Activated CD4-positive, alpha-beta memory T cell treated with anti-CD3 and anti-CD28 coated beads for 36 hours (primary cell): ENCODE measurements at regions not wholly inside any gene's neighbourhood (a gene's known extent, or its start where the extent isn't known, plus 50 kb on each side); places are given as distances from the start of the nearest gene placed in this dataset.
"Not testable (repeated sequence)": the region's sequence is repeated elsewhere in the genome, so short reads cannot be mapped to it uniquely, and the experiment has no call there.

Experiments used
- CTCF ChIA-PET: fragments of 350-600 bp; sonication (Branson Sonifier 250); formaldehyde crosslinking; loops from one replicate; lab custom pipeline; 2021; ENCODE audit warnings: antibody characterized with exemption, inconsistent platforms; lab: Charles Lee
- POLR2A ChIA-PET: fragments of 350-600 bp; sonication (Branson Sonifier 250); formaldehyde crosslinking; loops from one replicate; lab custom pipeline; 2021; ENCODE audit warnings: antibody characterized with exemption; lab: Charles Lee
- DNase-seq: peaks from one replicate; pipeline ENCODE4 v3.0.0-alpha.2; 2020
- H3K27ac Mint-ChIP-seq: one replicate; pipeline ENCODE4 v1.8.0; 2021; ENCODE audit warnings: mixed read lengths
- H3K27me3 Mint-ChIP-seq: one replicate; pipeline ENCODE4 v1.8.0; 2021; ENCODE audit warnings: mixed read lengths
- H3K36me3 Mint-ChIP-seq: one replicate; pipeline ENCODE4 v1.8.0; 2021; ENCODE audit warnings: mixed read lengths
- H3K4me1 Mint-ChIP-seq: one replicate; pipeline ENCODE4 v1.8.0; 2021; ENCODE audit warnings: low read depth, mixed read lengths
- H3K4me3 Mint-ChIP-seq: one replicate; pipeline ENCODE4 v1.8.0; 2021; ENCODE audit warnings: mild to moderate bottlenecking, mixed read lengths
- H3K9me3 Mint-ChIP-seq: one replicate; pipeline ENCODE4 v1.8.0; 2021; ENCODE audit warnings: mixed read lengths
- intact Hi-C: fragments of 100-400 bp; cut with micrococcal nuclease; formaldehyde crosslinking; loops from one replicate; pipeline ENCODE4 v1.15.1; 2023

DNA sequence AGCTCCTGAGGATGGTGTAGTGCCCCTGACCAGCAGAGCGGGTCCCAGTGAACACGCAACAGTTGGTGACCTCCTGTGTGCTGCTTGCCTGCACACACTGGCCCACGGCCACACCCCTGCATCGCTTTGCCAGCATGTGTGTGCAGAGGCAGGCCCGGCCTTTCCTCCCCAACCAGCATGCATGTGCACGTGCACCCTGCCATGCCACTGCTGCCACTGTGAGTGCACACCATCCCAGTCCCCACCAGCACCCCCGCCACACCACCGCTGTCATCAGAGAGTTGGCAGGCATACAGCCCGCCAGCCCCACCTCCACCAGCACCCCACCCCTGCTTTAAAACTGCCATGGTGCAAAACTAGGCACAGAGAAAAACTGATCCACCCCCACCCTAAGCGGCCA, 197.4 kb upstream of the SRD5A2 start:
- H3K27me3 Mint-ChIP-seq = peaks cover 13% of the 10 kb centered on the region
- H3K9me3 Mint-ChIP-seq = peaks cover 11% of the 10 kb centered on the region
- no peaks in the 10 kb centered on the region for H3K36me3 Mint-ChIP-seq
- ChIA-PET POLR2A (no interaction called here), CTCF (no interaction called here)
- no peak overlapping the region for H3K27ac Mint-ChIP-seq
- intact Hi-C loops = no loop called here
- H3K4me3 Mint-ChIP-seq = no peak overlapping the region
- no peaks in the 10 kb centered on the region for H3K4me1 Mint-ChIP-seq
- DNase-seq = no peak

DNA sequence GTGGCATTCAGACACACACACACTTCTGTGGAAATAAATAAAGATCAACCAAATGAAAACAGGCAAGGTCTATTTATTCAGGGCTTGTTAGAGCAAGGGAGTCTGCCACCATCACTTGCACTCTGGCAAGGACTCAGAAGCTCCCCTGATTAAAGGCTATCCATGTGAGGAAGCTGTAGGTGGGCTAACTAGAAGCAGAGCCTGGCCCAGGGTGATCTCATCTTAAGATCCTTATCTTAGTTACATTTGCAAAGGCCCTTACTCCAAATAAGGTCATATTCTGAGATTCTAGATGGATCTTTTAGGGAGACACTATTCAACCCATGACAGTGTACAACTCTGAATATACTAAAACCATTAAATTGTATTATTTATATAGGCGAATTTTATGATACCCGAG, 190.0 kb upstream of the SRD5A2 start:
- H3K27me3 Mint-ChIP-seq = peaks cover 3% of the 10 kb centered on the region
- no peaks in the 10 kb centered on the region for H3K4me1 Mint-ChIP-seq
- CTCF ChIA-PET = no interaction called here
- H3K9me3 Mint-ChIP-seq = no peaks in the 10 kb centered on the region
- H3K36me3 Mint-ChIP-seq = no peaks in the 10 kb centered on the region
- H3K4me3 Mint-ChIP-seq = no peak overlapping the region
- intact Hi-C loops = no loop called here
- no peak overlapping the region for H3K27ac Mint-ChIP-seq
- DNase-seq = no peak
- POLR2A ChIA-PET = no interaction called here

DNA sequence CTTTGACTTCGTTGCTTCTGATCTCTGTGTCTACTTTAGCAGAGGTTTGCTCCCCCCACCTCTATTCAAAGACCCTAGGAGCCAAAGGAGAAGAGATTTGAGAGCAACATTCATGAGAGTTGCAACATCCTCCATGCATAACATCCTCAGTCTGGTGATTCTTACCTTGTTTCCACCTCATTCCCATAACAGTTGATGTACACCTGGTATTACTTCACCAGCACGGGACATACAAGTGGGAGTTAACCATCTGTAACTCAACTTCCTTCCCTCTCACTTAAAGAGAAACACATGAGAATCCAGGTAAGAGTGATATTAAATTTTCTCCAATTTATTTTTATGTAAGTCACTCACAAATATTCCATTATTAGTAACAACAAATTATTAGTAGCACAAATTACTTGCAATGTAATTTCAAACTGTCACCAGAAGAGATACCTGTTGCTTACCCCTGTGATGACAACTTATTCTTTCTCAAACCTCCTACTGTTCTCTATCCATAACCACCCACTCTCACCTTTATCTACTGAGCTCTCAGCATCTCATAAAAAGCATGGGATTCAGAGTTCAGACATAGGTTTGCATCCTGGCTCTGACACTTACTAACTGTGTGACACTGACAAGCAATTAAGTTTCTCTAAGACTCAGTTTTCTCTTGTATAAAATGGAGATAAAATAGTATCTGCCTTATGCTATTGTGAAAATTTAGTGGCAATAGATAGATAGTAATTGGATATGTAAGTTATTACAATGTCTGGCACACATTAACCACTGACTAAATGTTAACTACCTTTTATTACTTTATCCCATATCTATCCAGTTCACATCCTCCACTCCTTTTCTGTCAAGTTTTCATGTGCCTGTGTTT, 184.6 kb upstream of the SRD5A2 start:
- CTCF ChIA-PET = no interaction called here

DNA sequence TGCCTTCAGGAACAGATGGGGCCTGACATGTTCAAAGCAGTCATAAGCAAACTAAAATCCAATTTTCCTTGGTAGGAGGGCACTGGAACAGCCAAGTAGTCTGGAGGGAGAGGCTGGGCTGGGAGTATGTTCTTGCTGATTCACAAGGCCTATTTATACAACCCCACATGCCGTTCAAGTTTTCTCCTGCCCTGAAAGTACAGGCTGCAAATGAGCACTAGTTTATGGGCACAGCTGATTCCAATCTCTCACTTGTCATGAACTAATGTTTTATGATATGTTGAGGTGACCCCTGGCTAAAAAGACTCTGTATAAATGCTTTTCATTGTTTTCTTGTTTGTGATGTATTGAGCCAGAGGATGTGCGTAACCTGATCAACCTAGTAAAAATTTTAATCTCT, 183.4 kb upstream of the SRD5A2 start:
- H3K4me1 Mint-ChIP-seq = no peaks in the 10 kb centered on the region
- no peak overlapping the region for H3K4me3 Mint-ChIP-seq
- H3K9me3 Mint-ChIP-seq = peaks cover 2% of the 10 kb centered on the region
- no peak overlapping the region for H3K27ac Mint-ChIP-seq
- CTCF ChIA-PET = no interaction called here
- POLR2A ChIA-PET = no interaction called here
- no peaks in the 10 kb centered on the region for H3K36me3 Mint-ChIP-seq
- intact Hi-C loops = no loop called here
- peaks cover 2% of the 10 kb centered on the region for H3K27me3 Mint-ChIP-seq
- DNase-seq = no peak

More for the DNA sequence above, 184.6 kb upstream of the SRD5A2 start:
- intact Hi-C loops = no loop called here
- no peak overlapping the region for H3K27ac Mint-ChIP-seq
- POLR2A ChIA-PET = no interaction called here
- H3K27me3 Mint-ChIP-seq = peaks cover 2% of the 10 kb centered on the region
- peaks cover 2% of the 10 kb centered on the region for H3K9me3 Mint-ChIP-seq
- H3K36me3 Mint-ChIP-seq = no peaks in the 10 kb centered on the region
- no peak overlapping the region for H3K4me3 Mint-ChIP-seq
- H3K4me1 Mint-ChIP-seq = no peaks in the 10 kb centered on the region
- DNase-seq = no peak

DNA sequence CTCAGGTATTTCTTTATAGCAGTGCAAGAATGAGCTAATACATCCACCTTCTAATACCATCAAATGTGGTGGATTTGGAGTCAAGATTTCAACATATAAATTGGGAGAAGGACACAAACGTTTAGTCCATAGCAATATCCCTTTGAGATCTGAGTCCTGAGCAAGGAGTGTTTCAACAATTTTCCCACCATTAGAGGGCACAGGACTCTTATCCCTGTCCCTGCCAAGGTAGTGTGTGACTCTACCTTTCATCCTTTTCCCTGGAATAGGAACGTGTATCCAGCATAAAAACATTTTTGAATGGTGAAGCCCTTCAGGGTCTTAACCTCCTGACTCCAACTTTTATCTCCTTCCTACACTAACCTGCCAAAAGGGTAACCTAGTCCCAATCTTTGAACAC, 181.3 kb upstream of the SRD5A2 start:
- Mint-ChIP-seq H3K27ac (no peak overlapping the region), H3K27me3 (peaks cover 2% of the 10 kb centered on the region), H3K9me3 (peaks cover 2% of the 10 kb centered on the region), H3K4me3 (no peak overlapping the region), H3K4me1 (no peaks in the 10 kb centered on the region), H3K36me3 (no peaks in the 10 kb centered on the region)
- POLR2A ChIA-PET = no interaction called here
- intact Hi-C loops = no loop called here
- CTCF ChIA-PET = no interaction called here
- DNase-seq = no peak

DNA sequence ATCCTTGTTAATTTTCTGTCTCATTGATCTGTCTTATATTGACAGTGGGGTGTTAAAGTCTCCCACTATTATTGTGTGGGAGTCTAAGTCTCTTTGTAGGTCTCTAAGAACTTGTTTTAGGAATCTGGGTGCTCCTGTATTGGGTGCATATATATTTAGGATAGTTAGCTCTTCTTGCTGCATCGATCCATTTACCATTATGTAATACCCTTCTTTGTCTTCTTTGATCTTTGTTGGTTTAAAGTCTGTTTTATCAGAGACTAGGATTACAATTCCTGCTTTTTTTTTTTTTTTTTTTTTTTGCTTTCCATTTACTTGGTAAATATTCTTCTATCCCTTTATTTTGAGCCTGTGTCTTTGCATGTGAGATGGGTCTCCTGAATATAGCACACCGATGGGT, 176.6 kb upstream of the SRD5A2 start:
- DNase-seq, H3K4me3 Mint-ChIP-seq, H3K27ac Mint-ChIP-seq, POLR2A ChIA-PET, H3K27me3 Mint-ChIP-seq, CTCF ChIA-PET, intact Hi-C loops, H3K4me1 Mint-ChIP-seq, H3K36me3 Mint-ChIP-seq: not testable (repeated sequence)
- H3K9me3 Mint-ChIP-seq = peaks cover 13% of the 10 kb centered on the region

DNA sequence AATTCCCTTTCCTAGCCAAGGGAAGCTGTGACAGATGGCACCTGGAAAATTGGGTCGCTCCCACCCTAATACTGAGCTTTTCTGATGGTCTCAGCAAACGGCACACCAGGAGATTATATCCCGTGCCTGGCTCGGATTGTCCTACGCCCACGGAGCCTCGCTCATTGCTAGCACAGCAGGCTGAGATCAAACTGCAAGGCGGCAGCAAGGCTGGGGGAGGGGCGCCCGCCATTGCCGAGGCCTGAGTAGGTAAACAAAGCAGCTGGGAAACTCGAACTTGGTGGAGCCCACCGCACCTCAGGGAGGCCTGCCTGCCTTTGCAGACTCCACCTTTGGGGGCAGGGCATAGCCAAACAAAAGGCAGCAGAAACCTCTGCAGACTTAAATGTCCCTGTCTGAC, 168.0 kb upstream of the SRD5A2 start:
- H3K27me3 Mint-ChIP-seq, POLR2A ChIA-PET, intact Hi-C loops, CTCF ChIA-PET, H3K27ac Mint-ChIP-seq, H3K36me3 Mint-ChIP-seq, H3K4me1 Mint-ChIP-seq, H3K4me3 Mint-ChIP-seq, DNase-seq: not testable (repeated sequence)
- peaks cover 32% of the 10 kb centered on the region for H3K9me3 Mint-ChIP-seq

DNA sequence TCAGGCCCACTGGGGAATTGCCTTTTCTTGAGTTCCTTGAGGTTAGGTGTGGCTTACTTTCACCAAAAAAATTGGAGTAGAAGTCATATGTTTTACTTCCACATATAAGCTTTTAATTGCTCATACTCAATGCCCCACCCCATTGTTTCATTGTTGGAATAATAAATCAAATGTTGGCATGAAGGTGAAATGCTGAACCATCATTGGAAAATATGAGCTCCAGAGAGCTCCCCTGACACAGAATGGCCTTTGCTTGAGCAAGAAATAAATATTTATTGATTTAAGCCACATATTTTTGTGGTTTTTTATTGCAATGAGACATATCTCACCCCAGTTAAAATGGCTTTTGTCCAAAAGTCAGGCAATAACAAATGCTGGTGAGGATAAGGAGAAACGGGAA, 167.3 kb upstream of the SRD5A2 start:
- ChIA-PET POLR2A (no interaction called here), CTCF (interaction anchor here (0.7 kb wide), 1 partner anchor 800 kb away, joined by 3 read pairs; no protein-coding TSS in a partner anchor)
- Mint-ChIP-seq H3K4me1 (no peaks in the 10 kb centered on the region), H3K36me3 (peaks cover 2% of the 10 kb centered on the region), H3K27ac (no peak overlapping the region), H3K9me3 (peaks cover 27% of the 10 kb centered on the region), H3K27me3 (peaks cover 4% of the 10 kb centered on the region), H3K4me3 (no peak overlapping the region)
- no peak for DNase-seq
- intact Hi-C loops = no loop called here

DNA sequence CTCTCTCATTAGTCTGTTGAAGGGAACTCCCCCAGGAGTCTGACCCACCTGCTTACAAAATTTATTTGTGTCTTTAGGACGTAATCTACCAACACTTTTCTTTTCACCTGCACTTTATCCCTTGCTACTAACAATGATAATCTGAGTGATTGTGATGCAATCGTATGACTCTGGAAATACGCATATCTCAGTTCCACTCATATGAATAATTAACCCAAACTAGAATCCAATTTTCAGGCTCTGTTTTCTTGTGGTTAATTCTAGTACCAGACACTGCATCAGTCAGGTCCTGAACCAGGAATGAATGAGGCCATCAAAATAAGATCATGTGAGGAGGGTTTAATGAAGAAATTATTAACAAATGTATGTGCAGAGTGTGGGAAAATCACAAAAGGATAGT, 158.4 kb upstream of the SRD5A2 start:
- no peak for DNase-seq
- H3K4me3 Mint-ChIP-seq = no peak overlapping the region
- no peaks in the 10 kb centered on the region for H3K27me3 Mint-ChIP-seq
- H3K27ac Mint-ChIP-seq = no peak overlapping the region
- intact Hi-C loops = no loop called here
- peaks cover 2% of the 10 kb centered on the region for H3K9me3 Mint-ChIP-seq
- H3K36me3 Mint-ChIP-seq = no peaks in the 10 kb centered on the region
- ChIA-PET POLR2A (no interaction called here), CTCF (no interaction called here)
- no peaks in the 10 kb centered on the region for H3K4me1 Mint-ChIP-seq

DNA sequence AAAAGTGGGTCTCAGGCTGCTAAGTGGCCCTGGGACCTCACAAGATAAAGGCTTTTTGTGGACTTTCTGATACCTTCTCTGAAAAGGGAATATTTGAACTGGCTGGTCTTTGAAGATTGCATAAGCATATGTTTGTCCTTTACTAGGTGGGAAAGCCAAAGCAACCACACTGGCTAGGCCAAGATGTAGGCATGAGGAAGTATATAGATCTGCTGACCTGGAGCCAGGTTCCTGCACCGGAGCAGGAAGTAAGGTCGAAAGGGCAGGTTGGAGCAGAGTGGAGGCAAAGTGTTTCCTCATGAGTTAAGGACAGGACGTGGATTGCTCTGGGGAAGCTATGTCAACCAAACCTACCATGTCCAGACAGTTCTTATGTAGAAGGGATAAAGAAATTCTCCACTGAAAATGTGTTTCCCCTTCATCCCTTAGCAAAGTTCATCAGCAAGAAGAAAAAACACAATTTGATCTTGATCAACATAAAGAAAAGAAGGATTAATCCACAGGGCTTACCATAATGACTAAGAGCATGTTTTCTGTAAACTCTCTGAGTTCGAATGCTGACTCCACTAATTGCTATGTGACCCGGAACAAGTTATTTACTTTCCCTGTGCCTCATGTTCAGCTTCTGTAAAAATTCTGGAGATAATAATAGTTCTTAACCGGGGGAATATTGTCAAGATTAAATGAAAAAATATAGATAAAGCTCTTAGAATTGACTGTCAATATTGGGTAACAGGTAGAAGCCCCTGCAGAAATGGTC, 156.1 kb upstream of the SRD5A2 start:
- no peak overlapping the region for H3K4me3 Mint-ChIP-seq
- no peaks in the 10 kb centered on the region for H3K36me3 Mint-ChIP-seq
- no peak overlapping the region for H3K27ac Mint-ChIP-seq
- H3K27me3 Mint-ChIP-seq = peaks cover 2% of the 10 kb centered on the region
- no peaks in the 10 kb centered on the region for H3K4me1 Mint-ChIP-seq
- DNase-seq = no peak
- peaks cover 7% of the 10 kb centered on the region for H3K9me3 Mint-ChIP-seq
- intact Hi-C loops = no loop called here
- CTCF ChIA-PET = interaction anchor here (1.6 kb wide), 1 partner anchor 9 kb away, joined by 4 read pairs; no protein-coding TSS in a partner anchor
- POLR2A ChIA-PET = no interaction called here

DNA sequence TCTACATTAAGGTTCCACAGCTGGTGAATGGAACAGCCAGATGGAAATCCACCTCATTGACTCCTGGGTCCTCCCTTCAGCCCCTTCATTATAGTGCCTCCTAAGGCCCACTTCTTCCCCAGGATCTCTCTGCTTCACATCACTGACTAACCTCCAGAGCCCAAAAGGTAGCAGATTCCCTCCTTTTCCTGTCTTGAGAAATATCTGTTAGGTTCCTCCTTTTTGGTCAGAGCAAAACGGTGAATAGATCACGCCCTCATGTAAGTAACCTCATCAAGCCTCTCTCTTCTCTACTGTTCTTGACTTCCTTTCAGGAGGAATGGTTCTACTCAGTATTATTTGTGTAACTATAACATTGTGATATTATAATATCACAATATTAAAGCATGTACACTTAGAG, 155.0 kb upstream of the SRD5A2 start:
- intact Hi-C loops = no loop called here
- Mint-ChIP-seq H3K36me3 (no peaks in the 10 kb centered on the region), H3K27ac (no peak overlapping the region)

DNA sequence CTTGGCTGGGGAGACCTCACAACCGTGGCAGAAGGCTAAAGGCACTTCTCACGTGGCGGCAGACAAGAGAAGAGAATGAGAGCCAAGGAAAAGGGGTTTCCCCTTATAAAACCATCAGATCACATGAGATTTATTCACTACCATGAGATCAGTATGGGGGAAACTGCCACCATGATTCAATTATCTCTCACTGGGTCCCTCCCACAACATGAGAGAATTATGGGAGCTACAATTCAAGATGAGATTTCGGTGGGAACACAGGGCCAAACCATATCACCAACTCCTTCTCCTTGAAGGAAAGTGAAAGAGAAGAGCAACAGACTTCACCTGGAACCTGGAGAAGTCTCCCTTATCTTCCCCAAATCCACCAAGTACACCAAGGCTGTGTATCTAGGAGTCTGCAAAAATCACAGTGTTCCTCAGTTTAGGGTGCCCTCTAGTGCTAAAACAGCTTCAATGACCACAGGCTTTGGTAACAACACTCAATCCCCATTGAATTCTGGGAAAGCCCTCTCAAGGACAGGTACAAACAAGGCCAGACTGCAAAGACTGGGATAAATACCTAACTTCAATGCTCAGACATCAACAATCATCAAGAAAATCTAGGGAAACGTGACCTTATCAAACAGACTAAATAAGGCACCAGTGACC, 148.8 kb upstream of the SRD5A2 start:
- intact Hi-C loops = no loop called here
- Mint-ChIP-seq H3K9me3 (peaks cover 7% of the 10 kb centered on the region), H3K36me3 (no peaks in the 10 kb centered on the region), H3K4me3 (no peak overlapping the region), H3K4me1 (no peaks in the 10 kb centered on the region), H3K27me3 (peaks cover 10% of the 10 kb centered on the region), H3K27ac (no peak overlapping the region)
- POLR2A ChIA-PET = no interaction called here
- DNase-seq = no peak
- CTCF ChIA-PET = interaction anchor here (1.0 to 1.6 kb wide), 2 partner anchors 11 to 41 kb away, joined by 3 read pairs; no protein-coding TSS in a partner anchor

More for the DNA sequence above, 155.0 kb upstream of the SRD5A2 start:
- no peaks in the 10 kb centered on the region for H3K4me1 Mint-ChIP-seq
- no peak overlapping the region for H3K4me3 Mint-ChIP-seq
- H3K9me3 Mint-ChIP-seq = peaks cover 5% of the 10 kb centered on the region
- ChIA-PET CTCF (interaction anchor here (1.6 kb wide), 1 partner anchor 10 kb away, joined by 4 read pairs; no protein-coding TSS in a partner anchor), POLR2A (no interaction called here)
- DNase-seq = no peak
- H3K27me3 Mint-ChIP-seq = peaks cover 2% of the 10 kb centered on the region
